Left lung (tissue), 4 donors: ENCODE measurements at regions not wholly inside any gene's neighbourhood (a gene's known extent, or its start where the extent isn't known, plus 50 kb on each side); places are given as distances from the start of the nearest gene placed in this dataset.
A peak's percentile ranks its signal among the peaks of the same experiment; 100 is the strongest.

Experiments used
- ATAC-seq: fragments of 200-7000 bp; cut with Tn5 transposase; one replicate; pipeline ENCODE4 v1.9.1; 2020; ENCODE audit warnings: moderate library complexity
- DNase-seq, 4 donors: peaks; one replicate each; pipeline ENCODE4 v3.0.0-alpha.2; 2013 to 2020
- H3K27ac ChIP-seq, 2 donors: fragments of 200-600 bp; sonication (generic) in 1 of 2; one replicate each; pipeline versions ENCODE4 v1.5.0 to v1.8.0; 2020 to 2021
- H3K27me3 ChIP-seq, 2 donors: fragments of 200-600 bp; sonication (generic) in 1 of 2; one replicate each; pipeline versions ENCODE4 v1.5.0 to v1.8.0; 2020 to 2021
- H3K36me3 ChIP-seq, 2 donors: fragments of 200-600 bp; sonication (generic) in 1 of 2; one replicate each; pipeline versions ENCODE4 v1.5.0 to v1.8.0; 2020 to 2021
- H3K4me1 ChIP-seq, 2 donors: fragments of 200-600 bp; one replicate each; pipeline ENCODE4 v1.8.0; 2021
- H3K4me3 ChIP-seq, 2 donors: fragments of 200-600 bp; sonication (generic) in 1 of 2; one replicate each; pipeline versions ENCODE4 v1.5.0 to v1.8.0; 2020 to 2021; ENCODE audit warnings: mild to moderate bottlenecking in 1 of 2
- H3K9me3 ChIP-seq, 2 donors: fragments of 200-600 bp; sonication (generic) in 1 of 2; one replicate each; pipeline versions ENCODE4 v1.5.0 to v1.8.0; 2020 to 2021
- intact Hi-C, 2 donors: fragments of 100-400 bp; cut with DNase I; formaldehyde crosslinking; loops; one replicate each; pipeline versions ENCODE4 v1.11.2 to v1.14.2; 2022
- TF ChIP-seq, protein P1 (sequence below), 2 donors: fragments of 200-600 bp; sonication (generic) in 1 of 2; IDR thresholded peaks; one replicate each; pipeline versions ENCODE4 v1.5.0 to v1.8.0; 2021; ENCODE audit warnings: antibody characterized with exemption in 2 of 2
- donor health status: DM: no; HTN: yes; CAD: no.
- donor health status: DM: no; HTN: no; CAD: no.

DNA sequence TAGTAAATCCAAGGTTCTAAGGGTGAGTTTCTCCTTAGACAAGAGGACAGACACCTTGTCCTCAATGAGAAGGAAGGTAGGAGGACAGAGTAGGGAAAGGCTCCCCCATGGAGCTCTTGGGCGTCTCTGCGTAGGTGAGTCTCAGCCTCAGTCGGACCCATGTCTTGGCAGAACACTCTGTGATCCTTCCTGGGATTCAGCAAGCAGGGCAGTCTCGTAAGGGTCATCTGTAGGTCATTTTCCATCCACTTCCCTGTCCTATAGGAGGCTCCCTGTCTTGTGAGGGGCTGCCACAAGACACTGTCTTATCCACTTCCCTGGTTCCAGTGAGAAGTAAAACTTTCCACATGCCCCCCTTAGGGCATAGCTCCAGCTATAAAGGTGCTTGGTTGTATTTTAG, 122.6 kb upstream of the TWIST2 start:
- Histone ChIP-seq H3K27ac (no peak overlapping the region), H3K27me3 (no peaks in the 10 kb centered on the region), H3K4me1 (no peaks in the 10 kb centered on the region), H3K4me3 (no peak overlapping the region), H3K36me3 (no peaks in the 10 kb centered on the region), H3K9me3 (peaks cover 0 to 2% of the 10 kb centered on the region in 2 donors)
- TF ChIP-seq, protein P1, sequence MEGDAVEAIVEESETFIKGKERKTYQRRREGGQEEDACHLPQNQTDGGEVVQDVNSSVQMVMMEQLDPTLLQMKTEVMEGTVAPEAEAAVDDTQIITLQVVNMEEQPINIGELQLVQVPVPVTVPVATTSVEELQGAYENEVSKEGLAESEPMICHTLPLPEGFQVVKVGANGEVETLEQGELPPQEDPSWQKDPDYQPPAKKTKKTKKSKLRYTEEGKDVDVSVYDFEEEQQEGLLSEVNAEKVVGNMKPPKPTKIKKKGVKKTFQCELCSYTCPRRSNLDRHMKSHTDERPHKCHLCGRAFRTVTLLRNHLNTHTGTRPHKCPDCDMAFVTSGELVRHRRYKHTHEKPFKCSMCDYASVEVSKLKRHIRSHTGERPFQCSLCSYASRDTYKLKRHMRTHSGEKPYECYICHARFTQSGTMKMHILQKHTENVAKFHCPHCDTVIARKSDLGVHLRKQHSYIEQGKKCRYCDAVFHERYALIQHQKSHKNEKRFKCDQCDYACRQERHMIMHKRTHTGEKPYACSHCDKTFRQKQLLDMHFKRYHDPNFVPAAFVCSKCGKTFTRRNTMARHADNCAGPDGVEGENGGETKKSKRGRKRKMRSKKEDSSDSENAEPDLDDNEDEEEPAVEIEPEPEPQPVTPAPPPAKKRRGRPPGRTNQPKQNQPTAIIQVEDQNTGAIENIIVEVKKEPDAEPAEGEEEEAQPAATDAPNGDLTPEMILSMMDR (IDR thresholded peaks at IDR 0.05) = no peak
- intact Hi-C loops = no loop called here
- ATAC-seq = no peak
- no peak for DNase-seq

DNA sequence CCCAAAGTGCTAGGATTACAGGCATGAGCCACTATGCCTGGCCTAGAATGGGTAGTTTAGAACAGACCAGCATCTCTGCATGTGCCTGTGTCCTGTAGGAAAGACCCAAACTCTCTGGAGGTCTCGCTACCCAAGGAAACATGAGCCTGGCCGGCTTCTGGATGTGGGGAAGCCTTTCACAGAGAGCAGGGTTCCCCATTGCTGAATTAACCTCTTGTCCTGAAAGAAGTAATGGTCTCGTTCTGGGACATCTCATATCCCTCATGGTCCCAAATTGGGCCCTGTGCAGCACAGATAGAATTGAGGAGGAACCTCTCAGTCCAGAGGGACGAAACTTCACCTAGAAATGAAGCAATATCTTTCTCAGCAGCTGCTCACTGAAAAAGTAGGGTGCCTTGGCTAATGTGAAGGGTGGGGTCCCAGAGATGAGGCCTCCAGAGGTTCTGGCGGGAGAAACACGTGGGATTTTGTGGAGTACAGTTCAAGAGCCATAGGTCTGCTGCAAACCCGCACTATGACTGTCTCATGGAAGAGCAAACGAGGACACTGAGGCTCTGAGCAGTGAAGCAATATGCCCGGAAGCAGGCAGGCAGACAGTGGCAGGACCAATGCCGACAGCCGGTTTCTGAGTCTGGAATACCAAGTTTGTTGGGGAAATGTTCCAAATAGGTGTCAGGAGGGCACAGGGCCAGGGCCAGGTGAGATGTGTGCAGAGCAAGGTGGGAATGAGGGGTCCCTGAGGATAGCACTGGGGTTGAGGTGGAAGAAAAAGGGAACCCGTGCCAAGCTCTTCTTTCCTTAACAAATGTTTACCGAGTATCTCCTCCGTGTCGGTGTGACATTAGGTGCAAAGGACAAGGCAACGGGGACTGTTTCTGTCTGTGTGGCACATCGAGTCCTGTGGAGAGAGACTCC, 121.0 kb upstream of the TWIST2 start:
- intact Hi-C loops = no loop called here
- Histone ChIP-seq H3K9me3 (peaks cover 0 to 2% of the 10 kb centered on the region in 2 donors), H3K36me3 (no peaks in the 10 kb centered on the region), H3K27me3 (no peaks in the 10 kb centered on the region), H3K4me3 (no peak overlapping the region), H3K4me1 (no peaks in the 10 kb centered on the region), H3K27ac (no peak overlapping the region)
- ATAC-seq (no peak), DNase-seq (no peak)
- TF ChIP-seq, protein P1 (IDR thresholded peaks at IDR 0.05) = no peak

DNA sequence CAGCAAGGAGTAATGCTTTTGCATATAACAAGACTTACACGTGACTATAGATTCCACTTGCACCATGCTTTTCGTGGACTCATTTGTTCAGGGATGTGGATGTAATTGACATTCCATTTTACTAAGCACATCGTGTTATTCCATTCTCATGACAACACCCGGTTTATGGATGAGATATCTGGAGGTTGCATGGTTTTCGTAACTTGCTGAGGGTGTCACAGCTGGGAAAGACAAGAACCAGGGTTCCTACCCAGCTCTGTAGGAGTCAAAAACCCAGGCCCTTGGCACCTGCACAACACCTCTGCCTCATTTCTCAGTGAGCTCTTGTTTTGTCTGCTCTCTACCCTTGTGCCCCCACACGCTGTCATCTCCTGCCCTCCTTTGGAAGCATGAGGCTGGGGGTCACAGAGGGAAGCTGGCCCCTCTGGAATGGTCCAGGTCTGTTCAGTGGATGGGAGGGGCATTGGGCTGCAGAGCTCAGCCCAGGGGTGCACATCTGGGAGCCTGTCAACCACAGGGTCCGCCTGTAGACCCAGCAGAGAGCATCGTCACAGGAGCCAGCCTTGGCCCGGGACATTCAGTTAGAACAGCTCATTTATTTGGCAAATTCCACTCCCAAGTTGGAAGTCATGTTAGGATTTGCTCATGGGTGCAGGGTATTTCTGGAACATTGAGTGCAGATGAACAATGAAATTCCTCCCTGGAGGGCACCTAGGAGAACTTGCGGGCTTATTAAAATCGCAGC, 120.1 kb upstream of the TWIST2 start:
- intact Hi-C loops = no loop called here

DNA sequence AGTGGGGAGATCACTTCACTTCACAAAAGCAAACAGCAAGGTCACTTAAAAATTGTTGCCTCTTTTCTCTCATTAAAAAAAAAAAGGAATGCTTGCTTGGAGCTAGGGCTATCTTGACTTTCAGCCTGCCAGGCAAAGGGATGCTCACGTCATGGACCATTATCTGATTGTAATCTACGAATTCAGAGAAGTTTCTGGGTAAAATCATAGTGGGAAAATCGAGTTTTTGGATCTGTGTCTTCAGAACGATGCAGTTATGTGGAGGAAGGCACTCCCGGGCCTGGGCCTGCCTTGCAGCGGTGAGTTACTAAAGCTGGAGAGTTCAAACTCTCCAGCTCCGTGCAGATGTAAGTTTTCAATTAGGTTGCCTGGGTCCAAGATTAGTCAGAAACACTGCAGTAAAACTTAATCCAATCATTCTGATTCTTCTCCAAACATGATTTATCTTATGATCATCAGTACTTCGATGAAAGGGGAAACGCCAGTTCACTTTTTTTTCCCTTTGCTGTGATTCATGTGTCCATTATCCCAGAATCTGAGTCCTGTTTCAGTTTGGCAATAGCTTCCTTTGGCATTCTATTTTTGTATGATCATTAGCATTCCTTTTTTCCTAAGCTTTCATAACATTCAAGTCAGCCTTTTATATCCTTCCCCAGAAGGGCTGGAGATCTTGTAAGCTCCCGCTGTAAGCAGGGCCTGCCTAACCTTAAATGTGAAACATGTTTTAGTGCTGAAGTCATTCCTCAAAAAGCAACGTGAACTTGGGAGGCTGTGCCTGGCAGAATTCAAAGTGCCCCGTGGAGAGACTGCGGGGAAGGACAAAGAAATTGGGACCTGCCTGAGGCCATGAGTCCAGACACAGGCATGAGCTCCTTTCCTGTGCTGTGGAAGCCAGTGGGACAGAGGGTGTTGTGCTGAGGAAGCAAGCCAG, 119.3 kb upstream of the TWIST2 start:
- H3K9me3 ChIP-seq = peaks cover 0 to 2% of the 10 kb centered on the region in 2 donors
- intact Hi-C loops = no loop called here
- TF ChIP-seq, protein P1 (IDR thresholded peaks at IDR 0.05) = no peak
- no peaks in the 10 kb centered on the region for H3K4me1 ChIP-seq
- no peak overlapping the region for H3K4me3 ChIP-seq
- no peaks in the 10 kb centered on the region for H3K36me3 ChIP-seq
- DNase-seq (peak in 2 of 4 donors; percentile 54 to 55), ATAC-seq (peak; percentile 62)
- H3K27me3 ChIP-seq = no peaks in the 10 kb centered on the region
- peak overlapping the region; percentile 9 to 73 for H3K27ac ChIP-seq

More for the DNA sequence above, 120.1 kb upstream of the TWIST2 start:
- Histone ChIP-seq H3K36me3 (no peaks in the 10 kb centered on the region), H3K27ac (peak overlapping the region; percentile 9 to 73), H3K4me1 (no peaks in the 10 kb centered on the region), H3K27me3 (no peaks in the 10 kb centered on the region), H3K9me3 (peaks cover 0 to 2% of the 10 kb centered on the region in 2 donors), H3K4me3 (no peak overlapping the region)
- TF ChIP-seq, protein P1 (IDR thresholded peaks at IDR 0.05) = no peak
- peak; percentile 18 for ATAC-seq
- DNase-seq = no peak
